OCI-LY7 (cell line): ENCODE measurements at regions not wholly inside any gene's neighbourhood (a gene's known extent, or its start where the extent isn't known, plus 50 kb on each side); places are given as distances from the start of the nearest gene placed in this dataset.

ENCODE experiments used
- EZH2phosphoT487 ChIP-seq: fragments of 200-600 bp; sonication (generic); IDR thresholded peaks from 2 replicates; pipeline ENCODE4 v1.6.1; 2018; ENCODE audit warnings: low read depth, borderline replicate concordance, mild to moderate bottlenecking, mixed run types, antibody characterized with exemption, low read length, moderate library complexity, mixed read lengths
- TF ChIP-seq, protein P1 (sequence below): fragments of 200-600 bp; sonication (generic); conservative IDR thresholded peaks from 2 replicates; pipeline ENCODE4 v1.5.1; 2014; ENCODE audit warnings: mild to moderate bottlenecking, antibody characterized with exemption, low read length, moderate library complexity, mixed read lengths

DNA sequence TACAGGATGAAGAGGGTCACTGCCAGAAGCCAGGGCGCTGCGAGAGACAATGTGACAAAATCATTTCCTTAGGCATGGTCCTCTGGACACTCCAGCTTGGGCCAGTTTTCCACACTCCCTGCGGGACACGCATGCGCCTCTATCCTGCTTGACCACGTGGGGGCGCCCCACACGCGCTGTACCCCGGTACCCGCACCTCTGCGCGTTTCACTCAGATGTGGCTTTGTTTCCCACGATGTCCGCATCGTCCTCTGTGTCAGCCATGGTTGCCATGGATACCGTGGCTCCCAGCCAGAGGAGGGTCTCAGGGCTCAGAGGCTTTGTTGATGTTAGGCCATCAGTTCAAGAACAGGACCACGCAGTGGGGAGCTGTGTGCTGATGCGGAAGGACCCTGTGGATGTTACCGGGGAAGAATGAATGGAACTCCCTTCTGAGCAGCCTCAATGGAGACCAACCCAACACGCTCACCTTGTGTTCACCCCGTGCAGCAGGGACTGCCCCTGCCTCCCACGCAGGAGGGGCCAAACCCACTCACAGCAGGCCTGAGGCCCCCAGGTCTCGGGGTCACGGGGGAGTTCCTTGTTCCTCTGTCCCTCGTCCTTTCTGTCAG is 65.8 kb upstream of the SLC22A11 start:
- TF ChIP-seq, protein P1, sequence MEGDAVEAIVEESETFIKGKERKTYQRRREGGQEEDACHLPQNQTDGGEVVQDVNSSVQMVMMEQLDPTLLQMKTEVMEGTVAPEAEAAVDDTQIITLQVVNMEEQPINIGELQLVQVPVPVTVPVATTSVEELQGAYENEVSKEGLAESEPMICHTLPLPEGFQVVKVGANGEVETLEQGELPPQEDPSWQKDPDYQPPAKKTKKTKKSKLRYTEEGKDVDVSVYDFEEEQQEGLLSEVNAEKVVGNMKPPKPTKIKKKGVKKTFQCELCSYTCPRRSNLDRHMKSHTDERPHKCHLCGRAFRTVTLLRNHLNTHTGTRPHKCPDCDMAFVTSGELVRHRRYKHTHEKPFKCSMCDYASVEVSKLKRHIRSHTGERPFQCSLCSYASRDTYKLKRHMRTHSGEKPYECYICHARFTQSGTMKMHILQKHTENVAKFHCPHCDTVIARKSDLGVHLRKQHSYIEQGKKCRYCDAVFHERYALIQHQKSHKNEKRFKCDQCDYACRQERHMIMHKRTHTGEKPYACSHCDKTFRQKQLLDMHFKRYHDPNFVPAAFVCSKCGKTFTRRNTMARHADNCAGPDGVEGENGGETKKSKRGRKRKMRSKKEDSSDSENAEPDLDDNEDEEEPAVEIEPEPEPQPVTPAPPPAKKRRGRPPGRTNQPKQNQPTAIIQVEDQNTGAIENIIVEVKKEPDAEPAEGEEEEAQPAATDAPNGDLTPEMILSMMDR: peak; percentile 84
- no peak for TF ChIP-seq EZH2phosphoT487
